Astrocyte (in vitro differentiated cells and primary cell): ENCODE measurements at regions not wholly inside any gene's neighbourhood (a gene's known extent, or its start where the extent isn't known, plus 50 kb on each side); places are given as distances from the start of the nearest gene placed in this dataset.

ENCODE experiments used
- CTCF ChIP-seq: IDR thresholded peaks from 2 replicates; pipeline ENCODE4 v1.5.1; 2011; ENCODE audit warnings: low read depth, mild to moderate bottlenecking, inconsistent platforms, low read length, moderate library complexity; ENCODE audit not compliant: insufficient read depth
- EZH2 ChIP-seq: IDR thresholded peaks from 2 replicates; pipeline ENCODE4 v1.6.1; 2012; ENCODE audit warnings: mild to moderate bottlenecking, low read length, inconsistent platforms; ENCODE audit not compliant: insufficient read depth

- TF ChIP-seq CTCF (no peak), EZH2 (no peak)
These were observed 245.1 kb downstream of the SOX9 start for GRCh38 chr17:72365857-72366414.
